ENCODE measurements at regions not wholly inside any gene's neighbourhood (a gene's known extent, or its start where the extent isn't known, plus 50 kb on each side); places are given as distances from the start of the nearest gene placed in this dataset.

GRCh38 chr7:153887749-153888569 lies 164.2 kb upstream of the DPP6 start:
- Histone ChIP-seq H3K4me1 (no peaks in the 10 kb centered on the region), H3K9me3 (no peaks in the 10 kb centered on the region), H3K27me3 (peaks cover 0 to 6% of the 10 kb centered on the region in 2 donors), H3K36me3 (no peaks in the 10 kb centered on the region), H3K27ac (no peak overlapping the region), H3K4me3 (no peak overlapping the region)
- no peak for TF ChIP-seq POLR2A (IDR thresholded peaks at IDR 0.05)
- TF ChIP-seq CTCF (IDR thresholded peaks at IDR 0.05), result no peak
- 3% methylated on average over 7 of the region's 82 CpGs for WGBS (ENCODE audit: insufficient coverage, low coverage, low lambda C conversion rate, missing lambda C conversion rate)
- DNase-seq, result no peak
- ATAC-seq, result no peak
- intact Hi-C loops (cut with DNase I), result no loop called here

GRCh38 chr7:153891990-153892389 lies 160.2 kb upstream of the DPP6 start:
- no peaks in the 10 kb centered on the region for H3K9me3 ChIP-seq
- no peak for DNase-seq
- intact Hi-C loops (cut with DNase I), result no loop called here
- H3K4me1 ChIP-seq, result no peaks in the 10 kb centered on the region
- H3K36me3 ChIP-seq, result no peaks in the 10 kb centered on the region
- no peak for ATAC-seq
- H3K27me3 ChIP-seq, result peaks cover 0 to 6% of the 10 kb centered on the region in 2 donors
- no peak overlapping the region for H3K27ac ChIP-seq
- no peak overlapping the region for H3K4me3 ChIP-seq
- TF ChIP-seq POLR2A (IDR thresholded peaks at IDR 0.05) (no peak), CTCF (IDR thresholded peaks at IDR 0.05) (no peak)
- 74% methylated on average over 6 of the region's 6 CpGs for whole genome bisulfite sequencing (ENCODE audit: insufficient coverage, low coverage, low lambda C conversion rate, missing lambda C conversion rate)

GRCh38 chr7:153902862-153903261 lies 149.3 kb upstream of the DPP6 start:
- H3K36me3 ChIP-seq, result no peaks in the 10 kb centered on the region
- H3K9me3 ChIP-seq, result no peaks in the 10 kb centered on the region
- WGBS (ENCODE audit: insufficient coverage, low coverage, low lambda C conversion rate, missing lambda C conversion rate), result 53% methylated on average over 3 of the region's 3 CpGs
- no peaks in the 10 kb centered on the region for H3K27me3 ChIP-seq
- DNase-seq (no peak), ATAC-seq (no peak)
- H3K4me1 ChIP-seq, result no peaks in the 10 kb centered on the region
- no peak overlapping the region for H3K4me3 ChIP-seq
- H3K27ac ChIP-seq, result no peak overlapping the region
- intact Hi-C loops (cut with DNase I), result no loop called here
- TF ChIP-seq CTCF (IDR thresholded peaks at IDR 0.05), result no peak
- no peak for TF ChIP-seq POLR2A (IDR thresholded peaks at IDR 0.05)

- 37% methylated on average over 4 of the region's 4 CpGs for WGBS (ENCODE audit: insufficient coverage, low coverage, low lambda C conversion rate, missing lambda C conversion rate)
- no peak for ATAC-seq
- DNase-seq, result no peak
Observed at GRCh38 chr7:153912211-153912610, 140.0 kb upstream of the DPP6 start.

More at GRCh38 chr7:153912211-153912610, 140.0 kb upstream of the DPP6 start:
- no peaks in the 10 kb centered on the region for H3K27me3 ChIP-seq
- no peaks in the 10 kb centered on the region for H3K36me3 ChIP-seq
- intact Hi-C loops (cut with DNase I), result no loop called here
- no peak overlapping the region for H3K27ac ChIP-seq
- TF ChIP-seq POLR2A (IDR thresholded peaks at IDR 0.05) (no peak), CTCF (IDR thresholded peaks at IDR 0.05) (no peak)
- H3K9me3 ChIP-seq, result no peaks in the 10 kb centered on the region
- H3K4me1 ChIP-seq, result no peaks in the 10 kb centered on the region
- H3K4me3 ChIP-seq, result no peak overlapping the region
